Smooth muscle cell (in vitro differentiated cells): ENCODE measurements at regions not wholly inside any gene's neighbourhood (a gene's known extent, or its start where the extent isn't known, plus 50 kb on each side); places are given as distances from the start of the nearest gene placed in this dataset.

Experiments
- DNase-seq: peaks from one replicate; lab custom pipeline; 2025; ENCODE audit not compliant: unreplicated experiment; lab: John Stamatoyannopoulos, UW
- H2AFZ ChIP-seq: fragments of 200-600 bp; sonication (generic); 2 replicates; pipeline ENCODE4 v1.6.0; 2016; ENCODE audit warnings: antibody characterized with exemption, low read depth, mild to moderate bottlenecking
- H3F3A ChIP-seq: fragments of 200-600 bp; sonication (generic); 2 replicates; pipeline ENCODE4 v1.6.0; 2017; ENCODE audit warnings: antibody characterized with exemption, low read depth
- H3K27ac ChIP-seq: fragments of 200-600 bp; sonication (generic); 2 replicates; pipeline ENCODE4 v1.5.1; 2016; ENCODE audit warnings: low read depth, mild to moderate bottlenecking
- H3K27me3 ChIP-seq: fragments of 200-600 bp; sonication (generic); 2 replicates; pipeline ENCODE4 v1.6.1; 2016; ENCODE audit warnings: low read depth, mild to moderate bottlenecking
- H3K36me3 ChIP-seq: fragments of 200-600 bp; sonication (generic); 2 replicates; pipeline ENCODE4 v1.5.1; 2016; ENCODE audit warnings: low read depth
- H3K4me1 ChIP-seq: fragments of 200-600 bp; sonication (generic); 2 replicates; pipeline ENCODE4 v1.5.1; 2016; ENCODE audit warnings: low read depth
- H3K4me2 ChIP-seq: fragments of 200-600 bp; sonication (generic); 2 replicates; pipeline ENCODE4 v1.6.0; 2016; ENCODE audit warnings: mild to moderate bottlenecking
- H3K4me3 ChIP-seq: fragments of 200-600 bp; sonication (generic); 2 replicates; pipeline ENCODE4 v1.5.1; 2016; ENCODE audit warnings: mild to moderate bottlenecking
- H3K79me2 ChIP-seq: fragments of 200-600 bp; sonication (generic); 2 replicates; pipeline ENCODE4 v1.6.0; 2016; ENCODE audit warnings: low read depth, mild to moderate bottlenecking
- H3K9ac ChIP-seq: fragments of 200-600 bp; sonication (generic); 2 replicates; pipeline ENCODE4 v1.6.0; 2016; ENCODE audit warnings: low read depth
- H3K9me3 ChIP-seq: fragments of 200-600 bp; sonication (generic); replicated peaks from 2 replicates; pipeline ENCODE4 v1.5.1; 2016; ENCODE audit warnings: low read depth
- H4K20me1 ChIP-seq: fragments of 200-600 bp; sonication (generic); 2 replicates; pipeline ENCODE4 v1.6.0; 2016; ENCODE audit warnings: low read depth
- WGBS: methylation state at CpG from one replicate; pipeline ENCODE4 v1.1.7; 2016; ENCODE audit warnings: low lambda C conversion rate; 5-methylcytosine and 5-hydroxymethylcytosine counted together
- TF ChIP-seq, protein P1 (sequence below): fragments of 200-600 bp; sonication (generic); IDR thresholded peaks from 2 replicates; pipeline ENCODE4 v1.5.1; 2017; ENCODE audit warnings: borderline replicate concordance, mild to moderate bottlenecking, antibody characterized with exemption; ENCODE audit not compliant: insufficient read depth, poor library complexity, severe bottlenecking

DNA sequence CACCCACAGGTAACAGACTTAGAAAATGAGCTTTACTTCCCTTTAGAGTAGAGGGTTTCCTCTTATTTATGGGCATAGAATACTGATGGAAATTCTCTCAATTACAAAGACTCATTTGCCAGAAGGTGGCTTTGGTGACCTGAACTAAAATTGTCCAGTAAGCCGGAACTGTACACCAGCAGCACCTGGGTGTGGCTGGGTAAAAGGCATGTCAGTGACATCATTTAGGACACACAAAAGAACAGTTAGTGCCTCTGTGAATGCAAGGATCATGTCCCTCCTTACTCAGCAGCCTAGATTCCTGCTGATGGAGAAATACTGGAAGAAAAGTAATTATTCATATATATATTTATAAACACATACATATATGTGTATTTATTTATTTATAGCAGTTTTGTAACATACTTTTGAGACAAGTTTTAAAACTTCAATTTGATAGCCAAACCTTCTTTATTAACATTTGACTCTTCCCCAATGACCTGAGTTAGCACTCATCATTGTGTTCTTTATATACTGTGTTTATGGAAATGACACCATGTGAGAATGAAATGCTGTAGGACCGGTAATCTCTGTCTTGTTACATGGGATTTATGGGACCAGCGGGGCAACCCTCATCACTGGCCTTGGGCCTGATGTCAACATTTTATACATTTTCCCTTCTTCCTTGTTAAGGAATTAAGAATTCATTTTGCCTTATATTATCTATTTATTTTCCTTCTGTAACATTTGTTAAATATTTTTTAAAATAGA lies 274.4 kb downstream of the BRINP2 start:
- Histone ChIP-seq H4K20me1 (no peaks in the 10 kb centered on the region), H3F3A (no peaks in the 10 kb centered on the region), H3K9me3 (no peaks in the 10 kb centered on the region), H3K27me3 (peaks cover under 1% of the 10 kb centered on the region), H3K4me2 (no peak overlapping the region), H3K4me1 (no peaks in the 10 kb centered on the region), H3K79me2 (no peaks in the 10 kb centered on the region), H3K9ac (no peak overlapping the region), H3K36me3 (no peaks in the 10 kb centered on the region), H2AFZ (no peak overlapping the region), H3K27ac (no peak overlapping the region), H3K4me3 (no peak overlapping the region)
- WGBS = 84% methylated on average over 3 of the region's 3 CpGs
- no peak for DNase-seq
- TF ChIP-seq, protein P1, sequence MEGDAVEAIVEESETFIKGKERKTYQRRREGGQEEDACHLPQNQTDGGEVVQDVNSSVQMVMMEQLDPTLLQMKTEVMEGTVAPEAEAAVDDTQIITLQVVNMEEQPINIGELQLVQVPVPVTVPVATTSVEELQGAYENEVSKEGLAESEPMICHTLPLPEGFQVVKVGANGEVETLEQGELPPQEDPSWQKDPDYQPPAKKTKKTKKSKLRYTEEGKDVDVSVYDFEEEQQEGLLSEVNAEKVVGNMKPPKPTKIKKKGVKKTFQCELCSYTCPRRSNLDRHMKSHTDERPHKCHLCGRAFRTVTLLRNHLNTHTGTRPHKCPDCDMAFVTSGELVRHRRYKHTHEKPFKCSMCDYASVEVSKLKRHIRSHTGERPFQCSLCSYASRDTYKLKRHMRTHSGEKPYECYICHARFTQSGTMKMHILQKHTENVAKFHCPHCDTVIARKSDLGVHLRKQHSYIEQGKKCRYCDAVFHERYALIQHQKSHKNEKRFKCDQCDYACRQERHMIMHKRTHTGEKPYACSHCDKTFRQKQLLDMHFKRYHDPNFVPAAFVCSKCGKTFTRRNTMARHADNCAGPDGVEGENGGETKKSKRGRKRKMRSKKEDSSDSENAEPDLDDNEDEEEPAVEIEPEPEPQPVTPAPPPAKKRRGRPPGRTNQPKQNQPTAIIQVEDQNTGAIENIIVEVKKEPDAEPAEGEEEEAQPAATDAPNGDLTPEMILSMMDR = no peak

DNA sequence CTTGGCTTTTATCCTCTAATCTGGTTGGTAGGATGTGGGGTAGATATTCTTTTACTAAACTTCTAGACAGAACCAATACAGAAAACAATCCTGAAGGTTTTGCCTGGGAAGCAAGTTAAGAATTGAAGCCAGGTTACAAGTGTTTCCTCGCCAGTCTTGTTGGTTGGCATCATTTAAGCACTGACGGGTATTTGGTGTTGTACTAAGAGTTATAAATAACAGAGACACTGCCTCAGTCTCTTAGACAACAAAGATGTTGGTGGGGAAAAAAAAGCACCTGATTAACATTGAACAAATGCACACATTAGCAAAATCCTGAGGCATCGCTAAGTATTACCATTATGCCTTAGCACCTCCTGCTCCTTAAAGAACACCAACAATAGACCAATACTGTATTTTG lies 272.2 kb downstream of the BRINP2 start:
- 91% methylated on average over 3 of the region's 3 CpGs for WGBS
- DNase-seq = no peak
- H3K4me1 ChIP-seq = no peaks in the 10 kb centered on the region

DNA sequence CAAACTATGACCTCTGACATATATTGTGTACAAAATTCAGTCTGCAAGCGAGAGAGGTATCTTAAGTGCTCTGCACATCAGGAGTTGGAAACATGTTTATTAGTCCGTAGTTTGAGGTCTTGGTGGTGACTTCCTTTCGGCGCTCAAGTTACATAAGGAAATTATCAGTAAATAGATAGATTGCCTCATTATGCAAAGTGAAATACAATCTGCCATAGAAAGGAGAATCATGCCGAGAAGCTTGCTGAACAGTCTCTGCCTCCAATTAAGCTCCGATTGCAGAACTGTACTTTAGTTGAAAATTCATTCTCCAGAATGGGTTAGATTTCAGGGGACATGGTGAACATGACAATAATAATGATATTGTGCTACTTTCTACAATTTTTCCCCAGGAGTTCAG lies 271.8 kb downstream of the BRINP2 start:
- 76% methylated on average over 6 of the region's 6 CpGs for WGBS
- Histone ChIP-seq H2AFZ (no peak overlapping the region), H3K27me3 (peaks cover 4% of the 10 kb centered on the region), H3K4me2 (no peak overlapping the region), H3F3A (no peaks in the 10 kb centered on the region), H3K4me3 (no peak overlapping the region), H3K36me3 (no peaks in the 10 kb centered on the region), H3K9me3 (no peaks in the 10 kb centered on the region), H4K20me1 (no peaks in the 10 kb centered on the region), H3K4me1 (no peaks in the 10 kb centered on the region), H3K9ac (no peak overlapping the region), H3K27ac (no peak overlapping the region), H3K79me2 (no peaks in the 10 kb centered on the region)
- TF ChIP-seq, protein P1 = no peak
- DNase-seq = no peak

More for the DNA sequence above, 272.2 kb downstream of the BRINP2 start:
- no peak overlapping the region for H3K27ac ChIP-seq
- H3K9ac ChIP-seq = no peak overlapping the region
- H3K9me3 ChIP-seq = no peaks in the 10 kb centered on the region
- no peak overlapping the region for H3K4me3 ChIP-seq
- H3K36me3 ChIP-seq = no peaks in the 10 kb centered on the region
- no peak overlapping the region for H3K4me2 ChIP-seq
- peaks cover 4% of the 10 kb centered on the region for H3K27me3 ChIP-seq
- no peaks in the 10 kb centered on the region for H3K79me2 ChIP-seq
- no peaks in the 10 kb centered on the region for H4K20me1 ChIP-seq
- no peaks in the 10 kb centered on the region for H3F3A ChIP-seq
- H2AFZ ChIP-seq = no peak overlapping the region
- TF ChIP-seq, protein P1 = no peak

DNA sequence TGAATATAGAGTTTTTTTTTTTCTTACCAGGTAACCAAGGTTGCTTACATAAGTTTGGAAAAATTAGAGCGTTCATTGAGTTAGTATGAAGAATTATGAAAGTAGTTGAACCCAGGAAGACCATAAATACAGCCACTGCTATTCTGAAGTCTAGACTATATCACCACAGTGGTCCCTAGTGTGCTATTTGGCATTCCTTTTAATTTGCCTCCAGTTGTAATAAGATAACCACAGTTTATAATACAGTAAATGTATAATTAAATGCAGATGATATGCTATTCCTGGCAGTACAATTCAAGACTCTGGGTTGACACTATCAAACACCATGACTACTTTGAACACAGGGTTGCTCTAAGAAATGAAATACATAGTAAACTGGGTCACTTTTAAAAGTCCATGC lies 270.5 kb downstream of the BRINP2 start:
- H4K20me1 ChIP-seq = no peaks in the 10 kb centered on the region
- DNase-seq = no peak
- H3K9ac ChIP-seq = no peak overlapping the region
- H3K4me2 ChIP-seq = no peak overlapping the region
- no peak overlapping the region for H3K4me3 ChIP-seq
- WGBS = 88% methylated on average over 1 of the region's 1 CpG
- H3F3A ChIP-seq = no peaks in the 10 kb centered on the region
- H3K27ac ChIP-seq = no peak overlapping the region
- no peaks in the 10 kb centered on the region for H3K79me2 ChIP-seq
- no peaks in the 10 kb centered on the region for H3K36me3 ChIP-seq
- no peaks in the 10 kb centered on the region for H3K4me1 ChIP-seq
- TF ChIP-seq, protein P1 = no peak
- H2AFZ ChIP-seq = no peak overlapping the region
- no peaks in the 10 kb centered on the region for H3K9me3 ChIP-seq
- H3K27me3 ChIP-seq = peaks cover 4% of the 10 kb centered on the region
